ENCODE measurements at regions not wholly inside any gene's neighbourhood (a gene's known extent, or its start where the extent isn't known, plus 50 kb on each side); places are given as distances from the start of the nearest gene placed in this dataset.

DNA sequence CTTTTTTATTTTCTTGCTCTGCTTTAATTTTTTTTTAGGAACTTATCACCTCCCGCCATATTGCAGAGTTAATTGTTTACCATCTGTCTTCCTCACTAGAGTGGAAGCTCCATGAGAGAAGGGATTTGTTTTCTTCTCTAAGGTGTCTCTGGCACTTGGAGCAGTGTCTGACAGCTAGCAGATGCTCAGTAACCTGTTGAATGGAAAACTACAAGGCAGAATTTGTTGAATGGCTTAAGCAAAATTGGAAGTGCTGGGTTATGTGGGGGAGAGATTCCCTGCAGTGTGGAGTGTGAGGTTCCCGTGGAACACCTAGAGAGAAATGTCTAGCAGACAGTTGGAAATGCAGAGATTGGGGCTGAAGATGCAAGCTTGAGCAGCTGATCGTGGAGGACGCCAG is 59.5 kb upstream of the PARP1 start:
- no peaks in the 10 kb centered on the region for H3K4me1 Mint-ChIP-seq
- H3K4me3 Mint-ChIP-seq = no peak overlapping the region
- peaks cover 26% of the 10 kb centered on the region for H3K36me3 Mint-ChIP-seq
- H3K9me3 Mint-ChIP-seq = peaks cover 46% of the 10 kb centered on the region
- CTCF ChIA-PET = interaction anchor here (0.9 to 2.8 kb wide), 3 partner anchors 10 to 102 kb away, joined by 3 to 17 read pairs (median 3); no protein-coding TSS in a partner anchor
- no peak overlapping the region for H3K27ac Mint-ChIP-seq
- no peak for ATAC-seq
- DNase-seq (ENCODE audit: low spot score) = no peak
- H3K27me3 Mint-ChIP-seq (ENCODE audit: low read depth) = peaks cover 8% of the 10 kb centered on the region
- POLR2A ChIA-PET = no interaction called here
- TF ChIP-seq ZNF121 (CRISPR knock-in tag; IDR thresholded peaks at IDR 0.05) (no peak), USF2 (CRISPR knock-in tag; IDR thresholded peaks at IDR 0.05) (no peak), USF1 (CRISPR knock-in tag; IDR thresholded peaks at IDR 0.05) (no peak), OVOL2 (CRISPR knock-in tag; IDR thresholded peaks at IDR 0.05; ENCODE audit: borderline replicate concordance) (no peak), CTCF (IDR thresholded peaks at IDR 0.05) (no peak), NR1H2 (CRISPR knock-in tag; IDR thresholded peaks at IDR 0.05) (no peak), IRF2 (CRISPR knock-in tag; IDR thresholded peaks at IDR 0.05; ENCODE audit: borderline replicate concordance, low read depth) (no peak)
- TF ChIP-seq, protein P1, sequence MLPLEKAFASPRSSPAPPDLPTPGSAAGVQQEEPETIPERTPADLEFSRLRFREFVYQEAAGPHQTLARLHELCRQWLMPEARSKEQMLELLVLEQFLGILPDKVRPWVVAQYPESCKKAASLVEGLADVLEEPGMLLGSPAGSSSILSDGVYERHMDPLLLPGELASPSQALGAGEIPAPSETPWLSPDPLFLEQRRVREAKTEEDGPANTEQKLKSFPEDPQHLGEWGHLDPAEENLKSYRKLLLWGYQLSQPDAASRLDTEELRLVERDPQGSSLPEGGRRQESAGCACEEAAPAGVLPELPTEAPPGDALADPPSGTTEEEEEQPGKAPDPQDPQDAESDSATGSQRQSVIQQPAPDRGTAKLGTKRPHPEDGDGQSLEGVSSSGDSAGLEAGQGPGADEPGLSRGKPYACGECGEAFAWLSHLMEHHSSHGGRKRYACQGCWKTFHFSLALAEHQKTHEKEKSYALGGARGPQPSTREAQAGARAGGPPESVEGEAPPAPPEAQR (CRISPR knock-in tag; IDR thresholded peaks at IDR 0.05) = no peak
- TF ChIP-seq, protein P2, sequence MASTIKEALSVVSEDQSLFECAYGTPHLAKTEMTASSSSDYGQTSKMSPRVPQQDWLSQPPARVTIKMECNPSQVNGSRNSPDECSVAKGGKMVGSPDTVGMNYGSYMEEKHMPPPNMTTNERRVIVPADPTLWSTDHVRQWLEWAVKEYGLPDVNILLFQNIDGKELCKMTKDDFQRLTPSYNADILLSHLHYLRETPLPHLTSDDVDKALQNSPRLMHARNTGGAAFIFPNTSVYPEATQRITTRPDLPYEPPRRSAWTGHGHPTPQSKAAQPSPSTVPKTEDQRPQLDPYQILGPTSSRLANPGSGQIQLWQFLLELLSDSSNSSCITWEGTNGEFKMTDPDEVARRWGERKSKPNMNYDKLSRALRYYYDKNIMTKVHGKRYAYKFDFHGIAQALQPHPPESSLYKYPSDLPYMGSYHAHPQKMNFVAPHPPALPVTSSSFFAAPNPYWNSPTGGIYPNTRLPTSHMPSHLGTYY (CRISPR knock-in tag; IDR thresholded peaks at IDR 0.05) = no peak
- TF ChIP-seq, protein P3, sequence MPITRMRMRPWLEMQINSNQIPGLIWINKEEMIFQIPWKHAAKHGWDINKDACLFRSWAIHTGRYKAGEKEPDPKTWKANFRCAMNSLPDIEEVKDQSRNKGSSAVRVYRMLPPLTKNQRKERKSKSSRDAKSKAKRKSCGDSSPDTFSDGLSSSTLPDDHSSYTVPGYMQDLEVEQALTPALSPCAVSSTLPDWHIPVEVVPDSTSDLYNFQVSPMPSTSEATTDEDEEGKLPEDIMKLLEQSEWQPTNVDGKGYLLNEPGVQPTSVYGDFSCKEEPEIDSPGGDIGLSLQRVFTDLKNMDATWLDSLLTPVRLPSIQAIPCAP (CRISPR knock-in tag; IDR thresholded peaks at IDR 0.05) = no peak
- TF ChIP-seq, protein P4, sequence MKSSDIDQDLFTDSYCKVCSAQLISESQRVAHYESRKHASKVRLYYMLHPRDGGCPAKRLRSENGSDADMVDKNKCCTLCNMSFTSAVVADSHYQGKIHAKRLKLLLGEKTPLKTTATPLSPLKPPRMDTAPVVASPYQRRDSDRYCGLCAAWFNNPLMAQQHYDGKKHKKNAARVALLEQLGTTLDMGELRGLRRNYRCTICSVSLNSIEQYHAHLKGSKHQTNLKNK (CRISPR knock-in tag; IDR thresholded peaks at IDR 0.05) = no peak

DNA sequence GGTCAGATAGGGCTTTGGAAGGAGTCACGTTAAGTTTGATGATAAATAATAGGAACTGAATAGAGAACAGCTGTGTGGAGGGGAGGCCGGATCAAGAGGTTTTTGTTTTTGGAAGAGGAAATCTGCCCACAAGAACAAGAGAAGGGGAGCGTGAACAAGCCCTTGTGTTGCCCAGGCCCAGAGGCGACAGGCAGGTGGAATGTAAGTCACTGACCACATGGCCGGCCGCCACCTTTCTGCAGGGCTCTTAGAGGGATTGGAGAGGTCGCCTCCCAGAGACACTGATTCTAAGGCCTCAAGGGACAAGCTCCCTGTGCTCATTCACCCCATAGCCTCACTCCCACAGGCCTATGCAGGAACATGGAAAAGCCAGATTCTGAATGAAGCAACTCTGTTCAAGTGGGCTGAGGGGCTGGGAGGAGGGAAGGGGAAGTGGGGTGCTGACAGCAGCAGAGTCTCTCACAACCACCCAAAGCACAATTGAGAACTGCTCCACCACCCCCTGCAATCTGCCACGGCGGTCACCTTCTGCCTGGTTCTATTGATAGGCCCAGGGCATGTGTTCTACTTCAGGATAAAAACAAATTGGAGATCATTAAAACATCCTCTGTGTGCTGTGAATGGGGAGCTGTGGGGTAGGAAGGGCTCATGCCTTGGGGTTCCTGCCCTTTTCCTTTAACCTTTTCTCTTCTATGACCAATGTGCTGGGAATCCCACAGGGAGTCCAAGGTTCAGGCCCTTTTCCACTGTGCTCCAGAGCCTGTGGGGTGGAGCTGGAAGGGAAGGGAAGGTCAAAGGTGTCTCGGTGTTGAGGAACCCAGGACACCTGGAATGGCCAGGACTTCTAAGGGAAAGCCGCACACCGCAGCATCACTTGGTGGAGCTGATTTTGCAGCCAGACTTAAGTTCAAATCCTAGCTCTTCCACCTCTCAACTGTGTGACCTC is 63.3 kb upstream of the PARP1 start:
- ChIA-PET CTCF (interaction anchor here (1.1 kb wide), 1 partner anchor 14 kb away, joined by 6 read pairs; no protein-coding TSS in a partner anchor), POLR2A (no interaction called here)
- no peaks in the 10 kb centered on the region for H3K36me3 Mint-ChIP-seq
- DNase-seq (ENCODE audit: low spot score) (no peak), ATAC-seq (no peak)
- TF ChIP-seq PREB (CRISPR knock-in tag; IDR thresholded peaks at IDR 0.05; ENCODE audit: borderline replicate concordance) (no peak), ATF3 (CRISPR knock-in tag; conservative IDR thresholded peaks at IDR 0.05) (no peak), JUN (CRISPR knock-in tag; IDR thresholded peaks at IDR 0.05) (no peak), NFYB (CRISPR knock-in tag; conservative IDR thresholded peaks at IDR 0.05; ENCODE audit: low read depth) (no peak), NFE2L1 (CRISPR knock-in tag; IDR thresholded peaks at IDR 0.05) (no peak)
- TF ChIP-seq, protein P5, sequence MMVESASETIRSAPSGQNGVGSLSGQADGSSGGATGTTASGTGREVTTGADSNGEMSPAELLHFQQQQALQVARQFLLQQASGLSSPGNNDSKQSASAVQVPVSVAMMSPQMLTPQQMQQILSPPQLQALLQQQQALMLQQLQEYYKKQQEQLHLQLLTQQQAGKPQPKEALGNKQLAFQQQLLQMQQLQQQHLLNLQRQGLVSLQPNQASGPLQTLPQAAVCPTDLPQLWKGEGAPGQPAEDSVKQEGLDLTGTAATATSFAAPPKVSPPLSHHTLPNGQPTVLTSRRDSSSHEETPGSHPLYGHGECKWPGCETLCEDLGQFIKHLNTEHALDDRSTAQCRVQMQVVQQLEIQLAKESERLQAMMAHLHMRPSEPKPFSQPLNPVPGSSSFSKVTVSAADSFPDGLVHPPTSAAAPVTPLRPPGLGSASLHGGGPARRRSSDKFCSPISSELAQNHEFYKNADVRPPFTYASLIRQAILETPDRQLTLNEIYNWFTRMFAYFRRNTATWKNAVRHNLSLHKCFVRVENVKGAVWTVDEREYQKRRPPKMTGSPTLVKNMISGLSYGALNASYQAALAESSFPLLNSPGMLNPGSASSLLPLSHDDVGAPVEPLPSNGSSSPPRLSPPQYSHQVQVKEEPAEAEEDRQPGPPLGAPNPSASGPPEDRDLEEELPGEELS (CRISPR knock-in tag; IDR thresholded peaks at IDR 0.05) = no peak
- H3K9me3 Mint-ChIP-seq = peaks cover 16% of the 10 kb centered on the region
- H3K27ac Mint-ChIP-seq = no peak overlapping the region
- H3K27me3 Mint-ChIP-seq (ENCODE audit: low read depth) = peaks cover 10% of the 10 kb centered on the region
- H3K4me3 Mint-ChIP-seq = no peak overlapping the region
- H3K4me1 Mint-ChIP-seq = peaks cover 17% of the 10 kb centered on the region

All from WTC11 (cell line).